ENCODE measurements at regions not wholly inside any gene's neighbourhood (a gene's known extent, or its start where the extent isn't known, plus 50 kb on each side); places are given as distances from the start of the nearest gene placed in this dataset.

DNA sequence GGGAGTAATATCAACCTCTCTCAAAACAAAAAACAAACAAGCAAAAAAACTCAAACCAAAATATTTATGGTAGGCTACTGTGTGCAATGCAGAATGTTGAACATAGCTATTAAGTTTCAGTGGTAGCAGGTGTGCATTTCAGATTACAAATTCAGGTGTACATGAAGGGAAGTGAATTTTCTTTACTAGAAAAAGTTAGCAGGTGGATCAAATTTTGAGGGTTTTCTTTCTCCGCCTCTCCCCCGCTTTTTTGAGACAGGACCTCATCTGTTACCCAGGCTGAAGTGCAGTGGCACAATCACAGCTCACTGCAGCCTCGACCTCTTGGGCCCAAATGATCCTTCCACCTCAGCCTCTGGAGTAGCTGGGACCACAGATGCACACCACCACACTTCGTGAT lies 109.7 kb upstream of the GOLIM4 start:
- FAIRE-seq: no peak

DNA sequence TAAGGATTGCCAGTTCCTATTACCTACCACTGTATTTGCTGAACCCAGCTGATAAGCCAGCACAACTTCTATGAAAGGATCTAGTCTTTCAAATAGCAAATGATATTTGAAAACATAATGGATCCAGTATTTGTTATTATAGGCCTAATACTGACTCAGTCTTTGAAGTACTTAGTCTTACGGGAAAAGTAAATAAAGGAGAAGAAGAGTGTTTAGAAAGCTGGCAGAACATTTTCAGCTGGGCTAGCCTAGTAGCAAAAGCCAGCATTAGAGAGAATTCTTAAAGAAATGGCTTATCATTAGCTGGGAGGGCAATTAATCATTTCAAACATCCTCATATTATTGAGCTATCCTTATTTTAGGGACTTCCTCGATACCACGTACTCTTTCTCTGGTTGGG lies 101.4 kb upstream of the GOLIM4 start:
- no peak for FAIRE-seq

DNA sequence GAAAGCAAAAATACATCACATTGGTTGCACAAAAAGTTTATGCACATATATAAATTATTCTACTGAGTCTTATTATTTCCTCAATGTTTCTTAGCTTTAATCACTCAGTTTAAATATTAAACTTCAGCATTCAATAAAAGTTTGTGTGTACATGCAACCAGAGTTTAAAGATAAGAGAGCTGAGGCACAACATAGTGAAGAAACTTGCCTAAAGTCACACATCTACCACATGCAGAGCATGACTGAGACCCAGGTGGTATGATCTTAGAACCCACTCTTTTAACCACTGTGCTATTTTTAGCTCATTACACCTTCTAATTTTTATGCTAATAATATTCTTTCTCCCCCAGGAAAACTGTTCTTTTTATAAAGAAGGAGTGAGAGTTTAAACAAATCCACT lies 96.1 kb upstream of the GOLIM4 start:
- FAIRE-seq: no peak

DNA sequence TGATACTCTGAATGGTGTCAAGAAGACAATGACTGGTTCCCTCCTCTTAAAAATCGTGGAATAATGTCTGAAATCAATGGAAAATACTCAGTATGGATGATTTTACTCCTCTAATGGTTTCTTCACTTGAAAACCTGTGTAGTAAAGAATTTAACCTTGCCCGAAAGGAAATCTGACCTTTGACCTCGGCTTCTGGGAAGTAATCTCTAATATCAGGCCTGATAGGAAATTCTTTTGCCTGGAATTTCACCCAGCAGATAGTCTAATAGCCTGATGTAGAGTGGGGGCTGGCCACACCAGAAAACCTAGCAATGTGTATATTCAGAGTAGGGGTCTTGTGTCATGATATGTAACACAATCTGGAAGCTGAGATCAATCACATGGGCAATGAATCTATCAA lies 91.5 kb upstream of the GOLIM4 start:
- no peak for FAIRE-seq

DNA sequence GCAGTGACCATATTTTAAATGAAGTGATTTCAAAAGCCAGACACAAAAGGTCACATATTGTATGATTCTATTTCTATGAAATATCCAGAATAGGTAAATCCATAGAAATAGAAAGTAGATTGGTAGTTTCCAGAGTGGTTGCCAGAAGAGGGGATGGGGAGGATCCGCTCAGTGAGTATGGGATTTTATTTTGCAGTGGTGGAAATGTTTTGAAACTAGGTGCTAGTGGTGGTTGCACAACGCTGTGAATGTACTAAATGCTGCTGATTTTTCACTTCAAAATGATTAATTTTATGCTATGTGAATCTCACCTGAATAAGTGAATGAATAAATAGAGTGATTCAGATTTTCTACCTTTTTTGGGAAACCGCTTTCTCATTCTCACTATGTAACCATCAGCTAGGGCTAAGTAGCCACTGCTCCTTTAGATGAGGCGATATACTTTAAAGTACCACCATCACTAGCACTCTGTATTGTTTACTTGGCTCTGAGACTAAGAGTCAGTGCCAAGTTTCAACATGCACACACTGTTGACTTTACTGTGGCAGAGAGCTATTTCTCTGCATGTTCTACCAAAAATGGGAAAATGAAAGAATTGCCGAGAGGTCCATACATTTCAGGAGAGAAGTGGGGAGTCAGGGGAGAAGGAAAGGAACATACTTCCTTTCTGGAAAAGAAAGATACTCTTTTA lies 90.7 kb upstream of the GOLIM4 start:
- FAIRE-seq: no peak

DNA sequence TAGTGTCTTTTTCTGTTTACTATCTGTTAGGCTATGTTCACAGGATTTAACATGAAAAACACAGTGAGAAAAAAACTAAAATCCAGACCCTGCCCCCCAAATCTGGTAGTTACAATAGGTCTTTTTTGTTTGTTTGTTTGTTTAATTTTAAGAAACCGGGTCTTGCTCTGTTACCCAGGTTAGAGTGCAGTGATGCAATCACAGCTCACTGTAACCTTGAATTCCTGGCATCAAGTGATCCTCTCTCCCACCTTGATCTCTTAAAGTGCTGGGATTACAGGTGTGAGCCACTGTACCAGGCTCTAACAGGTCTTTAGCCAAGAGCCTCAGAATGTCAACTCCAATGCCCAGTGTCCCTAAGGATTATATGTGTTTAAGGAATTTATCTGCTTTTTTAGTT lies 88.0 kb upstream of the GOLIM4 start:
- no peak for FAIRE-seq

DNA sequence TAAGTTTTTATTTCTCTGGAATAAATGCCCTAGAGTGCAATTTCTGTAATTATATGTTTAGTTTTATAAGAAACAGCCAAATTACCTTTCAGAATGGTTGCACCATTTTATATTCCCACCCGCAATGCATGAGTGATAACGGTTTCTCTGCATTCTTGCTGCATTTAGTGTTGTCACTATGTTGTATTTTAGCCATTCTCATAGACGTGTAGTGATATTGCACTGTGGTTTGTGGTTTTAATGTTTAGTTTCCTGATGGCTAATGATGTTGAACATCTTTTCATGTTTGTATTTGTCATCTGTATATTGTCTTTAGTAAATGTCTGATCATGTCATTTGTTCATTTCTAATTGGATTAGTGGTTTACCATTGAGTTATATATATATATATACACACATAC lies 73.0 kb upstream of the GOLIM4 start:
- FAIRE-seq: no peak

DNA sequence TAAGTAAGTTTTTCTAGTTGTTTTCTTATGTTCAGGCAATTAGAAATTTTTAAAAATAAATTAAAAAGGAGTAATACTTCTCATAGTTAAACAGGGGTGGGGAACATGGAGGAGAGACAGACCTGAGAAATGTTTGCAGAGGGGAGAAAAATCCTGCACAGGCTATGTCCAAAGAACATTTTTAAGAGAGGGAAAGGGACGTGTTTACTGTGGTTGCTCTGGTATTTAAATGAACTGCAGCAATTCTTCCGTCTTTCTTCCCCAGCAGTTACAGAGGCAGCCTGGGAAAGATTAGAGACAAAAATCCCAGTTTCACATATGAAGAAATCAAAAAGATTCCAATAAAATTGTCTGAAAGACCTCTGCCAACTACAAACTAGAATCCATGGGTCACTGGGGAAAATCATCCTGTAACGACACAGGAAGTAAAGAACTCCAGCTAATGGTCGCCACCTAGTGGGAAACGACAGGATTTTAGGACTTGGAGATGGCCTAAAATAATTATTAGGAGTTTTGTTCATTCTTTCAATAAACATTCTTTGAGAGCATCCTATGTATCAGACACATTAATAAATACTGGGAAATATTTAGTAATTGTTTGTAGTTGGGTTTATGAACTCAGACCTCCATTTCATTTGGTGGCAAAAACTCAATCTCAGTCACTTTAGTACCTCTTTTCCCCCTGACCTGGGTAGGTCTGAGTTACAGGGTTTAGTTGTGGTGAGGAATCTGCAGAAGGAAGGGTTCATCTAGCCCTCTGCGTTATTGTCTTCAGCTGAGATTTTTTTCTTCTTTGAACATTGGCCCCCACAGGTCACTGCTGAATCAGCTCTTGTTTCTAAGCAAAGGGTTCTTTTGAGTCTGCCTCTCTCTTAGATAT lies 69.9 kb upstream of the GOLIM4 start:
- FAIRE-seq: no peak

DNA sequence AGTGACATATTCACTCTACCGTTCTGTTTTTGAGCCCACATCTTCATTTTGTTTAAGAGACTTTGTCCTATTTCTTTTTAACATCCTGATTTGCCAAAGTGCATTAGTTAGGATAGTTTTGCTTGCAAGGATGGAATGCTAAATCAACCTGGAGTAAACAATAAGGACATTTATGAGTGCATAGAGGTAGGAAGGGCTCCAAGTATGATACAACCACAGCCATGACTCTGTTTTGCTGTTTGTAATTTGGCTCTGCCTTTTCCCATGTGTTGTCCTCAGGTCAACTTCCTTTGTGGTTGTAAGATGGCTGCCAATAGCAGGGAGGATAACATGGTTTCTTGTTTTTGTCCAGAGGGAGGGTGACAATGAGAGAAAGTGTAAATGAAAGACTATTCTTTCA lies 66.4 kb upstream of the GOLIM4 start:
- no peak for FAIRE-seq

DNA sequence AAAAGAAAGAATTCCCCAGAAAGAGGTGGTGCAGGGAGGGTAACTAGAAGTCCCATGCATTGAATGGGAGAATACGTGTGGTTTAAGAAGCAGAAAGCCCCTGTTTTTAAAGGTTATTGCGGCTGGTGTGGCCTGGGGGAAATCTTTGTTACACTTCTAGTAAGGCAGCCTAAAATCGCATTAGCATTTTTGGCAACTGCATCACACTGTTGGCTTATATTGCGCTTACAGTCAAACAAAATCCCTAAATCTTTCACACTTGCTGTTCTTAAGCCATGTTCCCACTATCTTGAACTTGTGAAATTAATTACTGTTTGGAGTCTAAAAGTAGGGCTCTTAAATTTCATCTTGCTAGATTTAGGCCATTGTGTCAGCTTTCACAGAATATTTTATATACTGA lies 66.0 kb upstream of the GOLIM4 start:
- FAIRE-seq: no peak

DNA sequence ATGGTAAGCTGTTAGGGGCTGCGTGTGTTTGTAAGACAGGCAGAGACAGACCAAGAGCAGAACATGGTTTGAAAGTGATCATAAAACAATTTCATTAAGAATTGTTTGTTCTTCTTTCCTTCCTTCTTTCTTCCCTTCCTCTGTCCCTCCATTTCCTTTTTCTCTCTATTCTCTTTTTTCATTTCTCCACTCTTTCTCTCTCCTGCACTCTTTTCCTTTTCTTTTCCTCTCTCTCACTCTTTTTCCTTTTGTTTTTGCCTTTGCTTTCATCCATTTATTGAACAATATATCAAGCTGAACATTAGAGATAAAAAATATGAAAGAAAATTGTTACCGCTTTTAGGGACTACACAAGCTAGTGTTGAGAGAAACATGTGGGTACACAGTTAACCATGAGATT lies 62.2 kb upstream of the GOLIM4 start:
- no peak for FAIRE-seq

DNA sequence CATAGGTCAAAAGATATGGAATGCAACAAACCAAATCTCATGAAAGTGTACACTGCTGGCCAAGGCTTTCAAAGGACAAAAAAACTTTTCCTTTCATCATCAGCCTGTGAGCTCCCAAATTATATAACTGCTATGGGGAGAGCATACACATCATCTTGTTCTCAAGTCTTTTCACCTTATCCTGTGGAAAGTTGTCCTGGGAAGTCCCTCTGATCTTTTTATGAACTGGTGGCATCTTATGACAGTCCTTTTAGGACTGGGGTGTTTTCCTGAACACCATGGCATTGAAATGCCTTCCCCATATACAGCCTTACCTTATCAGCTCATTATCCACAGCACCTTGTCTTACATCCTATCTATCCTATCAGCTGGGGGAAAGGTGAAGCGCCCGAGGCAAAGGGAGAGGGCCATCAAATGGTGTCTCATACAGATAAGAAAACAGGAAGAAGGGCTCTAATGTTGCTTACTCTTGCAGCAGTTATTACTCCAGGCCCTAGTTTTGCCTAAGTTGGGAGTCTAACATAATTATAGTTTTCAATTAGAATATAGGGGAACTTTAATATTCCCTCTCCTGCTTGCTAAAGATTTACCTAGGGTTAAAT lies 61.5 kb upstream of the GOLIM4 start:
- FAIRE-seq: no peak

DNA sequence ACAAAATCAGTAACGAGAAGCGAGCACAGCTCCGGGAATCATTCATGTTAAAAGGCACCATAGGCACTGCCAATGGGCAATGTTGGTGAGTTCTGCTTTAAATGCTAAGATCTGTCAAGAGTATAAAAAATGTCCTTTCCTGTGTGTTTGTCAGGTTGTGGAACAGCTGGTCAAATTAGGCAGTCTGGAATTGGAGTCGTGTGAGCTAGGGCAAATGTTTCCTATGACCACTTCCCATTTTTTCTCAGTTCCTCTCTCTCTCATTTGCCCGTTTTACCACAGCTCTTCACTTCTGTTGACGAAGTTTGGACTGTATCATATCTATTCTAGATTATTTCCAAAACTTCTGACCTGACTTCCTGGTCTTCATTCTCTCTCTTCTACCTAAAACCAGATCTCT lies 60.8 kb upstream of the GOLIM4 start:
- FAIRE-seq: no peak

DNA sequence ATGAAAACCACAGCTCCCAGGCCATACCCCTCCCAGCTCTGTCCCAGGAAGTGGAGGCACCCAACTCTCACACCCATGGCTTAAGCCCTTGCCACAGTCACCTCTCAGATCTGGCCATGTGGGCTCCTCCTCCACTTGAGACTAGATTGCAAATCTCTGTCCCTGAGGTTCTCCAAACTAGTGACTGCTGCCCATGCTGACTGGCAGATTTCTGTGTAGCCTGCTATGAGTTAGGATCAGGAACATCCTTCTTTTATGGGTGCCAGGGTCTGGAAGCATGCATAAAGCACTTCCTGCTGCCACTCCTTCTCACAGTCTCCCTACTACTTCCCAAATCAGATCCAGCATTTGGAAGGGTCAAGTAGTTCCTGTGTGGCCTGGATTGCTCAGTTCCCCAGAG lies 59.6 kb upstream of the GOLIM4 start:
- no peak for FAIRE-seq

DNA sequence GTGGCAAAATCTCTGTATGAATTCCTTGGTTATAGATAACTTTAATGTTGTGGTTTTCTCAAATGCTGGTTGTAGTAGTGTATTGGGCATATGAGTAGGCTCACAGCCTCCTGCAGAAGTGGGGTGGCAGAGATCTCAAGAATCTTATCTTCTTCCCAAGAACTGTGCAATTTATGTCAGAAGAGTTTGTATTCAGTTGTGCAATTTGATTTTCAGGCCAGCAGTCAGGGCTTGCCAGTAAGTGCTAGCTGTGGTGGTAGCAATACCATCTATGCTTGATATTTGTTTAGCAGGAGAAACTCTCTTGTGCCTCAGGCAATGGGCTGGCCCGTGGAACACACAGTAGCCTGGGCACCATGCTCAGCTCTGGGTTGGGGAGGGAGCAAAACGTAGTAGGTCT lies 58.4 kb upstream of the GOLIM4 start:
- FAIRE-seq: no peak

DNA sequence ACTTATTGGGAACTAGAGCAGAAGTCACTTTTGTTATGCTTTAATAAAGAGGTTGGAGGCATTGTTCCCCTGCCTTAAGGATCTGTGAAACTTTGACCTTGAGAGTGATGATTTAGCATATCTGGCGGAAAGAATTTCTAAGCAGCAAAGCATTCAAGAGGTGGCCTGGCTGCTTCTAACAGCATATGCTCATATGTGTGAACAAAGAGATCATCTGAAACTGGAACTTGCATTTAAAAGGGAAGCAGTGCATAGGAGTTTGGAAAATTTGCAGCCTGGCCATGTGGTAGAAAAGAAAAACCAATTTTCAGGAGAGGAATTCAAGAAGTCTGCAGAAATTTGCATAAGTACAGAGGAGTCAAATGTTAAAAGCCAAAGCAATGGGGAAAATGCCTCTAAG lies 56.4 kb upstream of the GOLIM4 start:
- no peak for FAIRE-seq
